ENCODE measurements at regions not wholly inside any gene's neighbourhood (a gene's known extent, or its start where the extent isn't known, plus 50 kb on each side); places are given as distances from the start of the nearest gene placed in this dataset.
"Not testable (repeated sequence)": the region's sequence is repeated elsewhere in the genome, so short reads cannot be mapped to it uniquely, and the experiment has no call there.

GRCh38 chr6:169101036-169101805, 152.4 kb downstream of the THBS2 start:
- no peak for DNase-seq (ENCODE audit: low read depth in 2 of 2)

- DNase-seq (ENCODE audit: low read depth in 2 of 2): no peak
Observed at GRCh38 chr6:169099411-169100202, 154.0 kb downstream of the THBS2 start.

- not testable (repeated sequence) for DNase-seq (ENCODE audit: low read depth in 2 of 2)
Observed at GRCh38 chr6:169098651-169099050, 155.0 kb downstream of the THBS2 start.

- no peak for DNase-seq (ENCODE audit: low read depth in 2 of 2)
Observed at GRCh38 chr6:169098116-169098515, 155.5 kb downstream of the THBS2 start.

GRCh38 chr6:169097381-169097959, 156.2 kb downstream of the THBS2 start:
- DNase-seq (ENCODE audit: low read depth in 2 of 2): no peak

GRCh38 chr6:169096388-169096787, 157.3 kb downstream of the THBS2 start:
- no peak for DNase-seq (ENCODE audit: low read depth in 2 of 2)

GRCh38 chr6:169095153-169095552, 158.5 kb downstream of the THBS2 start:
- DNase-seq (ENCODE audit: low read depth in 2 of 2): no peak

- DNase-seq (ENCODE audit: low read depth in 2 of 2): no peak
Observed at GRCh38 chr6:169094552-169094950, 159.1 kb downstream of the THBS2 start.

GRCh38 chr6:169093770-169094551, 159.7 kb downstream of the THBS2 start:
- no peak for DNase-seq (ENCODE audit: low read depth in 2 of 2)

GRCh38 chr6:169093066-169093723, 160.5 kb downstream of the THBS2 start:
- no peak for DNase-seq (ENCODE audit: low read depth in 2 of 2)

GRCh38 chr6:169092375-169092774, 161.3 kb downstream of the THBS2 start:
- DNase-seq (ENCODE audit: low read depth in 2 of 2): no peak

- not testable (repeated sequence) for DNase-seq (ENCODE audit: low read depth in 2 of 2)
Observed at GRCh38 chr6:169090514-169091127, 163.0 kb downstream of the THBS2 start.

GRCh38 chr6:169088762-169089161, 164.9 kb downstream of the THBS2 start:
- no peak for DNase-seq (ENCODE audit: low read depth in 2 of 2)

GRCh38 chr6:169087443-169088041, 166.1 kb downstream of the THBS2 start:
- no peak for DNase-seq (ENCODE audit: low read depth in 2 of 2)

- not testable (repeated sequence) for DNase-seq (ENCODE audit: low read depth in 2 of 2)
Observed at GRCh38 chr6:169086616-169087015, 167.0 kb downstream of the THBS2 start.

- no peak for DNase-seq (ENCODE audit: low read depth in 2 of 2)
Observed at GRCh38 chr6:169086020-169086419, 167.6 kb downstream of the THBS2 start.

GRCh38 chr6:169085466-169085865, 168.2 kb downstream of the THBS2 start:
- no peak for DNase-seq (ENCODE audit: low read depth in 2 of 2)

GRCh38 chr6:169084557-169084956, 169.1 kb downstream of the THBS2 start:
- DNase-seq (ENCODE audit: low read depth in 2 of 2): not testable (repeated sequence)

- no peak for DNase-seq (ENCODE audit: low read depth in 2 of 2)
Observed at GRCh38 chr6:169084067-169084466, 169.6 kb downstream of the THBS2 start.

GRCh38 chr6:169083508-169083874, 170.2 kb downstream of the THBS2 start:
- DNase-seq (ENCODE audit: low read depth in 2 of 2): no peak
